ENCODE measurements at regions not wholly inside any gene's neighbourhood (a gene's known extent, or its start where the extent isn't known, plus 50 kb on each side); places are given as distances from the start of the nearest gene placed in this dataset.

- TF ChIP-seq, protein P1, sequence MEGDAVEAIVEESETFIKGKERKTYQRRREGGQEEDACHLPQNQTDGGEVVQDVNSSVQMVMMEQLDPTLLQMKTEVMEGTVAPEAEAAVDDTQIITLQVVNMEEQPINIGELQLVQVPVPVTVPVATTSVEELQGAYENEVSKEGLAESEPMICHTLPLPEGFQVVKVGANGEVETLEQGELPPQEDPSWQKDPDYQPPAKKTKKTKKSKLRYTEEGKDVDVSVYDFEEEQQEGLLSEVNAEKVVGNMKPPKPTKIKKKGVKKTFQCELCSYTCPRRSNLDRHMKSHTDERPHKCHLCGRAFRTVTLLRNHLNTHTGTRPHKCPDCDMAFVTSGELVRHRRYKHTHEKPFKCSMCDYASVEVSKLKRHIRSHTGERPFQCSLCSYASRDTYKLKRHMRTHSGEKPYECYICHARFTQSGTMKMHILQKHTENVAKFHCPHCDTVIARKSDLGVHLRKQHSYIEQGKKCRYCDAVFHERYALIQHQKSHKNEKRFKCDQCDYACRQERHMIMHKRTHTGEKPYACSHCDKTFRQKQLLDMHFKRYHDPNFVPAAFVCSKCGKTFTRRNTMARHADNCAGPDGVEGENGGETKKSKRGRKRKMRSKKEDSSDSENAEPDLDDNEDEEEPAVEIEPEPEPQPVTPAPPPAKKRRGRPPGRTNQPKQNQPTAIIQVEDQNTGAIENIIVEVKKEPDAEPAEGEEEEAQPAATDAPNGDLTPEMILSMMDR (IDR thresholded peaks at IDR 0.05; ENCODE audit: insufficient read depth, low read length), result no peak
- TF ChIP-seq REST (IDR thresholded peaks at IDR 0.05; ENCODE audit: insufficient replicate concordance, low read depth), result no peak
- TF ChIP-seq POLR2AphosphoS5 (IDR thresholded peaks at IDR 0.05; ENCODE audit: low read depth), result no peak
- no peak for TF ChIP-seq GABPA (IDR thresholded peaks at IDR 0.05; ENCODE audit: low read depth)
These were observed 836.1 kb upstream of the KCND2 start for GRCh38 chr7:119436882-119437281.
